GM23248 (cell line): ENCODE measurements at regions not wholly inside any gene's neighbourhood (a gene's known extent, or its start where the extent isn't known, plus 50 kb on each side); places are given as distances from the start of the nearest gene placed in this dataset.
A peak's percentile ranks its signal among the peaks of the same experiment; 100 is the strongest.

Experiments
- DNase-seq: peaks from one replicate; pipeline ENCODE4 v3.0.0-alpha.2; 2015
- H2AFZ ChIP-seq: fragments of 200-600 bp; sonication (generic); 2 replicates; pipeline ENCODE4 v1.6.1; 2016; ENCODE audit warnings: antibody characterized with exemption
- H3F3A ChIP-seq: fragments of 200-600 bp; sonication (generic); 2 replicates; pipeline ENCODE4 v1.6.1; 2016; ENCODE audit warnings: mild to moderate bottlenecking, antibody characterized with exemption, mixed run types; ENCODE audit not compliant: insufficient read depth
- H3K27ac ChIP-seq: fragments of 200-600 bp; sonication (generic); 2 replicates; pipeline ENCODE4 v1.5.1; 2016; ENCODE audit warnings: mild to moderate bottlenecking
- H3K27me3 ChIP-seq: fragments of 200-600 bp; sonication (generic); replicated peaks from 2 replicates; pipeline ENCODE4 v1.6.1; 2016; ENCODE audit warnings: mild to moderate bottlenecking; ENCODE audit not compliant: insufficient read depth
- H3K36me3 ChIP-seq: fragments of 200-600 bp; sonication (generic); 2 replicates; pipeline ENCODE4 v1.6.1; 2016; ENCODE audit warnings: low read depth, mild to moderate bottlenecking
- H3K4me1 ChIP-seq: fragments of 200-600 bp; sonication (generic); 2 replicates; pipeline ENCODE4 v1.6.1; 2016; ENCODE audit warnings: mild to moderate bottlenecking; ENCODE audit not compliant: insufficient read depth
- H3K4me2 ChIP-seq: fragments of 200-600 bp; sonication (generic); one replicate; pipeline ENCODE4 v1.6.1; 2016; ENCODE audit warnings: mild to moderate bottlenecking; ENCODE audit not compliant: unreplicated experiment
- H3K4me3 ChIP-seq: fragments of 200-600 bp; sonication (generic); 2 replicates; pipeline ENCODE4 v1.5.1; 2016; ENCODE audit warnings: mild to moderate bottlenecking
- H3K79me2 ChIP-seq: fragments of 200-600 bp; sonication (generic); 2 replicates; pipeline ENCODE4 v1.6.1; 2016; ENCODE audit warnings: mild to moderate bottlenecking; ENCODE audit not compliant: insufficient read depth
- H3K9ac ChIP-seq: fragments of 200-600 bp; sonication (generic); 2 replicates; pipeline ENCODE4 v1.6.1; 2016; ENCODE audit warnings: mild to moderate bottlenecking
- H3K9me2 ChIP-seq: fragments of 200-600 bp; sonication (generic); 2 replicates; pipeline ENCODE4 v1.6.1; 2016; ENCODE audit warnings: mixed run types, mild to moderate bottlenecking, moderate library complexity; ENCODE audit not compliant: insufficient read depth
- H3K9me3 ChIP-seq: fragments of 200-600 bp; sonication (generic); one replicate; pipeline ENCODE4 v1.6.1; 2017; ENCODE audit warnings: low read depth
- H4K20me1 ChIP-seq: fragments of 200-600 bp; sonication (generic); 2 replicates; pipeline ENCODE4 v1.6.0; 2016; ENCODE audit not compliant: insufficient read depth
- EZH2 ChIP-seq: fragments of 200-600 bp; sonication (generic); IDR thresholded peaks from 2 replicates; pipeline ENCODE4 v1.6.1; 2018; ENCODE audit warnings: antibody characterized with exemption, mild to moderate bottlenecking; ENCODE audit not compliant: insufficient read depth, poor library complexity, severe bottlenecking
- EZH2phosphoT487 ChIP-seq: fragments of 200-600 bp; sonication (generic); IDR thresholded peaks from 2 replicates; pipeline ENCODE4 v1.6.1; 2018; ENCODE audit warnings: antibody characterized with exemption, moderate library complexity, mild to moderate bottlenecking, low read depth; ENCODE audit not compliant: insufficient read depth
- WGBS, 2 experiments: methylation state at CpG; one replicate each; pipeline ENCODE4 v1.1.6; 2015 to 2017; ENCODE audit warnings: low lambda C conversion rate in 2 of 2, low coverage in 1 of 2; ENCODE audit errors: missing lambda C conversion rate in 2 of 2; 5-methylcytosine and 5-hydroxymethylcytosine counted together
- in situ Hi-C: fragments of 300-500 bp; cut with MboI; formaldehyde crosslinking; loops from 2 replicates; pipeline ENCODE4 v1.15.0; 2020

DNA sequence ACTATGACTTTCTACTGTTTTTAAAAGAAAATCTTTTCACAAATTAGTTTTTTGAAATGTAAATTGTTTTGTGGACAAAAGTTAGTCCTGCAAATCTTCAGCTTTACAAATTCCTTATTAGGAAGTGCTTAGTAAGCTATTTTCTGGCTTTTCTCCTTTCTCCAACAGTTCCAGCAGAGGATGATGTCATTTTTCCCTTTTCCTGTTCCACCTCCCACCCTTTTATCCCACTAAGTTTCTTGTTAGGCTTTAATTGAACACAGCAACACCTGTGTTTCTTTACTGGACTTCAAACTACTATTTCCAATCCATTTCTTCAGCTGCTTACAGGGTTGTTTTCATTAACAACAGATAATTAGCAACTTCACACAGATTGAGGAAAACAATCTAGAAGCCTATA, 389.2 kb downstream of the NDFIP2 start:
- Histone ChIP-seq H3K27ac (peak overlapping the region; percentile 17; the same call in 1 of the 2 replicates), H2AFZ (peak overlapping the region; percentile 21; the same call in 1 of the 2 replicates), H3K4me2 (no peak overlapping the region), H3K9me2 (no peaks in the 10 kb centered on the region), H3F3A (peaks cover 15% of the 10 kb centered on the region), H4K20me1 (no peaks in the 10 kb centered on the region), H3K36me3 (no peaks in the 10 kb centered on the region), H3K9ac (no peak overlapping the region), H3K4me1 (peaks cover 32% of the 10 kb centered on the region), H3K4me3 (no peak overlapping the region), H3K9me3 (no peaks in the 10 kb centered on the region), H3K79me2 (no peaks in the 10 kb centered on the region), H3K27me3 (no peaks in the 10 kb centered on the region)
- in situ Hi-C loops, result no loop called here
- DNase-seq, result peak; percentile 28
- TF ChIP-seq EZH2 (no peak), EZH2phosphoT487 (no peak)

- Histone ChIP-seq H3K4me2 (no peak overlapping the region), H4K20me1 (no peaks in the 10 kb centered on the region), H3K27me3 (no peaks in the 10 kb centered on the region), H3K27ac (no peak overlapping the region), H2AFZ (no peak overlapping the region), H3K36me3 (no peaks in the 10 kb centered on the region), H3K4me3 (no peak overlapping the region), H3K9ac (no peak overlapping the region), H3K9me2 (no peaks in the 10 kb centered on the region), H3K4me1 (peaks cover 24% of the 10 kb centered on the region), H3F3A (peaks cover 15% of the 10 kb centered on the region), H3K79me2 (no peaks in the 10 kb centered on the region), H3K9me3 (no peaks in the 10 kb centered on the region)
- in situ Hi-C loops, result no loop called here
- 99 to 100% methylated on average over 2 of the region's 2 CpGs for WGBS, 2 experiments
- DNase-seq, result no peak
- no peak for TF ChIP-seq EZH2phosphoT487
- TF ChIP-seq EZH2, result no peak
These were observed 388.4 kb downstream of the NDFIP2 start for GRCh38 chr13:79869326-79869725.

GRCh38 chr13:79867254-79867653, 386.3 kb downstream of the NDFIP2 start:
- Histone ChIP-seq H3K36me3 (no peaks in the 10 kb centered on the region), H3K4me1 (peaks cover 23% of the 10 kb centered on the region; the same call in 1 of the 2 replicates), H3F3A (peaks cover 15% of the 10 kb centered on the region), H3K4me2 (no peak overlapping the region), H3K9ac (no peak overlapping the region), H2AFZ (peak overlapping the region; percentile 3; the same call in 1 of the 2 replicates), H3K79me2 (no peaks in the 10 kb centered on the region), H3K9me2 (no peaks in the 10 kb centered on the region), H3K9me3 (no peaks in the 10 kb centered on the region), H3K4me3 (no peak overlapping the region), H4K20me1 (no peaks in the 10 kb centered on the region), H3K27me3 (no peaks in the 10 kb centered on the region), H3K27ac (no peak overlapping the region)
- no peak for TF ChIP-seq EZH2
- no peak for TF ChIP-seq EZH2phosphoT487
- 53 to 60% methylated on average over 1 of the region's 1 CpG for WGBS, 2 experiments
- in situ Hi-C loops, result no loop called here
- no peak for DNase-seq

GRCh38 chr13:79866436-79866835, 385.5 kb downstream of the NDFIP2 start:
- H3K36me3 ChIP-seq, result no peaks in the 10 kb centered on the region
- in situ Hi-C loops, result no loop called here
- H3K79me2 ChIP-seq, result no peaks in the 10 kb centered on the region
- peaks cover 15% of the 10 kb centered on the region for H3F3A ChIP-seq
- peaks cover 23% of the 10 kb centered on the region; the same call in 1 of the 2 replicates for H3K4me1 ChIP-seq
- no peak overlapping the region for H3K9ac ChIP-seq
- no peaks in the 10 kb centered on the region for H3K9me3 ChIP-seq
- H3K4me3 ChIP-seq, result no peak overlapping the region
- no peak overlapping the region for H3K4me2 ChIP-seq
- H3K27me3 ChIP-seq, result no peaks in the 10 kb centered on the region
- no peak for TF ChIP-seq EZH2phosphoT487
- TF ChIP-seq EZH2, result no peak
- DNase-seq, result no peak
- no peaks in the 10 kb centered on the region for H4K20me1 ChIP-seq
- no peak overlapping the region for H3K27ac ChIP-seq
- H2AFZ ChIP-seq, result no peak overlapping the region
- H3K9me2 ChIP-seq, result no peaks in the 10 kb centered on the region
- WGBS, 2 experiments, result 83% methylated on average over 2 of the region's 2 CpGs

DNA sequence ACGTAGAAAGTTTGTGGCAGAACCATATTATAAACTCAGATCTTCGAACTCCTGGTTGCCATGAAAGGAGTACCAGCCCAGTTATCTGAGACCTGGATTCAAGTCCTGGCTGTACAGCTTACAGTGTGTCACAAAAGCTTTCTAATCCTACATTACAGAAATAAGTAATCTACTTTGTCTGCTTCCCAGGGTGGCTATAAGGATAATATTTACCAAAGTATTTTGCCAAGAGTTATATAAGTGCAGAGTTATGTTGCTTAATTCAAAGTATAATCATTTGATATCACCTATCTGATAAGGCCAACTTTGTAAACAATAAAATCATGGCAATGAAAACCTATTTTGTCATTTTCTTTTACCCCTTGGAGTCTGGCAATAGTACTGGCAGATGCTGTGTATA, 381.6 kb downstream of the NDFIP2 start:
- no peak overlapping the region for H3K4me3 ChIP-seq
- H3K9ac ChIP-seq, result no peak overlapping the region
- WGBS, 2 experiments, result 82 to 84% methylated on average over 2 of the region's 2 CpGs
- H3F3A ChIP-seq, result no peaks in the 10 kb centered on the region
- no peaks in the 10 kb centered on the region for H3K27me3 ChIP-seq
- H4K20me1 ChIP-seq, result no peaks in the 10 kb centered on the region
- H3K36me3 ChIP-seq, result no peaks in the 10 kb centered on the region
- in situ Hi-C loops, result no loop called here
- TF ChIP-seq EZH2, result no peak
- no peak for TF ChIP-seq EZH2phosphoT487
- no peaks in the 10 kb centered on the region for H3K79me2 ChIP-seq
- DNase-seq, result no peak
- H3K27ac ChIP-seq, result no peak overlapping the region
- H3K9me2 ChIP-seq, result no peaks in the 10 kb centered on the region
- H3K9me3 ChIP-seq, result no peaks in the 10 kb centered on the region
- H2AFZ ChIP-seq, result no peak overlapping the region
- no peak overlapping the region for H3K4me2 ChIP-seq
- 0 out of 2 replicates have a peak, but pooled peaks cover 5% of the 10 kb centered on the region for H3K4me1 ChIP-seq
